GM23338 (cell line): ENCODE measurements at regions not wholly inside any gene's neighbourhood (a gene's known extent, or its start where the extent isn't known, plus 50 kb on each side); places are given as distances from the start of the nearest gene placed in this dataset.

Experiments
- ATAC-seq: fragments of 200-7000 bp; cut with Tn5 transposase; 3 replicates; pipeline ENCODE4 v1.9.1; 2020
- DNase-seq: peaks from one replicate; pipeline ENCODE4 v3.0.0-alpha.2; 2015; ENCODE audit warnings: low spot score
- H2AFZ ChIP-seq: fragments of 200-600 bp; sonication (generic); 2 replicates; pipeline ENCODE4 v1.8.0; 2016; ENCODE audit warnings: antibody characterized with exemption, mild to moderate bottlenecking, moderate library complexity
- H3F3A ChIP-seq: fragments of 200-600 bp; sonication (generic); replicated peaks from 2 replicates; pipeline ENCODE4 v1.8.0; 2017; ENCODE audit warnings: antibody characterized with exemption, mixed run types, low read depth
- H3K27ac ChIP-seq: fragments of 200-600 bp; sonication (generic); 2 replicates; pipeline ENCODE4 v1.6.1; 2016; ENCODE audit warnings: low read depth
- H3K27me3 ChIP-seq: fragments of 200-600 bp; sonication (generic); 2 replicates; pipeline ENCODE4 v1.8.0; 2016; ENCODE audit warnings: mild to moderate bottlenecking, mixed run types, moderate library complexity; ENCODE audit not compliant: insufficient read depth
- H3K36me3 ChIP-seq: fragments of 200-600 bp; sonication (generic); 2 replicates; pipeline ENCODE4 v1.8.0; 2016; ENCODE audit warnings: mild to moderate bottlenecking; ENCODE audit not compliant: insufficient read depth
- H3K4me1 ChIP-seq: fragments of 200-600 bp; sonication (generic); 2 replicates; pipeline ENCODE4 v1.8.0; 2016; ENCODE audit warnings: mild to moderate bottlenecking, moderate library complexity; ENCODE audit not compliant: insufficient read depth
- H3K4me2 ChIP-seq: fragments of 200-600 bp; sonication (generic); 2 replicates; pipeline ENCODE4 v1.7.1; 2017; ENCODE audit warnings: mixed run types
- H3K4me3 ChIP-seq: fragments of 200-600 bp; sonication (generic); 2 replicates; pipeline ENCODE4 v1.6.1; 2016; ENCODE audit warnings: mixed run types
- H3K79me2 ChIP-seq: fragments of 200-600 bp; sonication (generic); replicated peaks from 2 replicates; pipeline ENCODE4 v1.8.0; 2017; ENCODE audit warnings: mild to moderate bottlenecking; ENCODE audit not compliant: insufficient read depth
- H3K9me2 ChIP-seq: fragments of 200-600 bp; sonication (generic); 2 replicates; pipeline ENCODE4 v1.8.0; 2017; ENCODE audit not compliant: insufficient read depth
- H4K20me1 ChIP-seq: fragments of 200-600 bp; sonication (generic); replicated peaks from 2 replicates; pipeline ENCODE4 v1.8.0; 2017; ENCODE audit warnings: mild to moderate bottlenecking; ENCODE audit not compliant: insufficient read depth
- H3K27ac Mint-ChIP-seq: 2 replicates; pipeline ENCODE4 v1.8.0; 2020; ENCODE audit warnings: inconsistent platforms, mild to moderate bottlenecking, moderate library complexity, mixed read lengths
- H3K27me3 Mint-ChIP-seq: 3 replicates; pipeline ENCODE4 v1.8.0; 2022; ENCODE audit warnings: low read depth, mild to moderate bottlenecking, moderate library complexity, mixed read lengths, inconsistent platforms; ENCODE audit not compliant: insufficient read depth, poor library complexity
- H3K36me3 Mint-ChIP-seq: 3 replicates; pipeline ENCODE4 v1.8.0; 2021; ENCODE audit warnings: low read depth, mild to moderate bottlenecking, inconsistent platforms, moderate library complexity, mixed read lengths
- H3K4me1 Mint-ChIP-seq: 3 replicates; pipeline ENCODE4 v1.8.0; 2020; ENCODE audit warnings: mild to moderate bottlenecking, inconsistent platforms, mixed read lengths
- H3K4me3 Mint-ChIP-seq: 3 replicates; pipeline ENCODE4 v1.8.0; 2021; ENCODE audit warnings: moderate library complexity, mild to moderate bottlenecking, inconsistent platforms, mixed read lengths
- H3K9me3 Mint-ChIP-seq: 3 replicates; pipeline ENCODE4 v1.8.0; 2020; ENCODE audit warnings: moderate library complexity, mild to moderate bottlenecking, inconsistent platforms, mixed read lengths
- ZNF331 ChIP-seq: fragments of 250-450 bp; sonication (Bioruptor Pico); IDR thresholded peaks from 2 replicates; pipeline ENCODE4 v1.5.0; 2020; ENCODE audit warnings: low read depth, mild to moderate bottlenecking, moderate library complexity
- TF ChIP-seq, protein P1 (sequence below): fragments of 250-450 bp; sonication (Bioruptor Pico); IDR thresholded peaks from 2 replicates; pipeline ENCODE4 v1.5.0; 2020; ENCODE audit warnings: mild to moderate bottlenecking, moderate library complexity
- TF ChIP-seq, protein P2 (sequence below), 2 experiments: fragments of 200-600 bp in 1 of 2; sonication (generic) in 1 of 2; conservative IDR thresholded peaks; 2 replicates each; pipeline versions ENCODE4 v1.5.1 to v1.6.1; 2016 to 2017; ENCODE audit warnings: antibody characterized with exemption in 2 of 2, low read depth in 2 of 2, mild to moderate bottlenecking in 2 of 2, moderate library complexity in 1 of 2

DNA sequence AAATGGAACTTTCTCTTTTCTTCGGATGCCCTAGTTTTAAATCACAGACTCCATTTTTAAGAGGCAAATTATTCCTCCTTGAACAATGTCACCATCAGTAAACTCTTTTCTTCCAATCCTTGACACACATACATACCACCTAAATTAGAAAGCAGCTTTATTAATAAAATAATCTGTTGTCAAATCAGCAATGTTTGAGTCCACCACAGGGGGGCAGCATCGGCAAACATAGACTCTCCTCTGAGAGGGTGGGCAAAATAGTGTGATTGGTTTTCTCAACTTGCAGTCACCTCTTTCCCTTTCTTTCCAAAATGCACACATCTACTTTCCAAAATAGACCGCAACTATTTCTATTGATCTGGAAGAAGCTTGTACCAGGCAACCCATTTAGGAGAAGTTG is 438.4 kb upstream of the OR4E1 start:
- ATAC-seq = peak; percentile 49
- peak; percentile 63 for DNase-seq
- no peak overlapping the region for H3K4me3 Mint-ChIP-seq

More for the DNA sequence above, 438.4 kb upstream of the OR4E1 start:
- Histone ChIP-seq H3K9me2 (no peaks in the 10 kb centered on the region), H3K27me3 (no peaks in the 10 kb centered on the region), H3K36me3 (no peaks in the 10 kb centered on the region), H3K27ac (no peak overlapping the region), H3F3A (no peaks in the 10 kb centered on the region), H4K20me1 (no peaks in the 10 kb centered on the region), H3K4me3 (no peak overlapping the region), H3K79me2 (no peaks in the 10 kb centered on the region), H3K4me2 (no peak overlapping the region), H3K4me1 (no peaks in the 10 kb centered on the region), H2AFZ (no peak overlapping the region)
- Mint-ChIP-seq H3K27me3 (no peaks in the 10 kb centered on the region), H3K36me3 (no peaks in the 10 kb centered on the region), H3K9me3 (no peaks in the 10 kb centered on the region), H3K4me1 (peaks cover 8% of the 10 kb centered on the region; the same call in 2 of the 3 replicates), H3K27ac (no peak overlapping the region)
- TF ChIP-seq, protein P1, sequence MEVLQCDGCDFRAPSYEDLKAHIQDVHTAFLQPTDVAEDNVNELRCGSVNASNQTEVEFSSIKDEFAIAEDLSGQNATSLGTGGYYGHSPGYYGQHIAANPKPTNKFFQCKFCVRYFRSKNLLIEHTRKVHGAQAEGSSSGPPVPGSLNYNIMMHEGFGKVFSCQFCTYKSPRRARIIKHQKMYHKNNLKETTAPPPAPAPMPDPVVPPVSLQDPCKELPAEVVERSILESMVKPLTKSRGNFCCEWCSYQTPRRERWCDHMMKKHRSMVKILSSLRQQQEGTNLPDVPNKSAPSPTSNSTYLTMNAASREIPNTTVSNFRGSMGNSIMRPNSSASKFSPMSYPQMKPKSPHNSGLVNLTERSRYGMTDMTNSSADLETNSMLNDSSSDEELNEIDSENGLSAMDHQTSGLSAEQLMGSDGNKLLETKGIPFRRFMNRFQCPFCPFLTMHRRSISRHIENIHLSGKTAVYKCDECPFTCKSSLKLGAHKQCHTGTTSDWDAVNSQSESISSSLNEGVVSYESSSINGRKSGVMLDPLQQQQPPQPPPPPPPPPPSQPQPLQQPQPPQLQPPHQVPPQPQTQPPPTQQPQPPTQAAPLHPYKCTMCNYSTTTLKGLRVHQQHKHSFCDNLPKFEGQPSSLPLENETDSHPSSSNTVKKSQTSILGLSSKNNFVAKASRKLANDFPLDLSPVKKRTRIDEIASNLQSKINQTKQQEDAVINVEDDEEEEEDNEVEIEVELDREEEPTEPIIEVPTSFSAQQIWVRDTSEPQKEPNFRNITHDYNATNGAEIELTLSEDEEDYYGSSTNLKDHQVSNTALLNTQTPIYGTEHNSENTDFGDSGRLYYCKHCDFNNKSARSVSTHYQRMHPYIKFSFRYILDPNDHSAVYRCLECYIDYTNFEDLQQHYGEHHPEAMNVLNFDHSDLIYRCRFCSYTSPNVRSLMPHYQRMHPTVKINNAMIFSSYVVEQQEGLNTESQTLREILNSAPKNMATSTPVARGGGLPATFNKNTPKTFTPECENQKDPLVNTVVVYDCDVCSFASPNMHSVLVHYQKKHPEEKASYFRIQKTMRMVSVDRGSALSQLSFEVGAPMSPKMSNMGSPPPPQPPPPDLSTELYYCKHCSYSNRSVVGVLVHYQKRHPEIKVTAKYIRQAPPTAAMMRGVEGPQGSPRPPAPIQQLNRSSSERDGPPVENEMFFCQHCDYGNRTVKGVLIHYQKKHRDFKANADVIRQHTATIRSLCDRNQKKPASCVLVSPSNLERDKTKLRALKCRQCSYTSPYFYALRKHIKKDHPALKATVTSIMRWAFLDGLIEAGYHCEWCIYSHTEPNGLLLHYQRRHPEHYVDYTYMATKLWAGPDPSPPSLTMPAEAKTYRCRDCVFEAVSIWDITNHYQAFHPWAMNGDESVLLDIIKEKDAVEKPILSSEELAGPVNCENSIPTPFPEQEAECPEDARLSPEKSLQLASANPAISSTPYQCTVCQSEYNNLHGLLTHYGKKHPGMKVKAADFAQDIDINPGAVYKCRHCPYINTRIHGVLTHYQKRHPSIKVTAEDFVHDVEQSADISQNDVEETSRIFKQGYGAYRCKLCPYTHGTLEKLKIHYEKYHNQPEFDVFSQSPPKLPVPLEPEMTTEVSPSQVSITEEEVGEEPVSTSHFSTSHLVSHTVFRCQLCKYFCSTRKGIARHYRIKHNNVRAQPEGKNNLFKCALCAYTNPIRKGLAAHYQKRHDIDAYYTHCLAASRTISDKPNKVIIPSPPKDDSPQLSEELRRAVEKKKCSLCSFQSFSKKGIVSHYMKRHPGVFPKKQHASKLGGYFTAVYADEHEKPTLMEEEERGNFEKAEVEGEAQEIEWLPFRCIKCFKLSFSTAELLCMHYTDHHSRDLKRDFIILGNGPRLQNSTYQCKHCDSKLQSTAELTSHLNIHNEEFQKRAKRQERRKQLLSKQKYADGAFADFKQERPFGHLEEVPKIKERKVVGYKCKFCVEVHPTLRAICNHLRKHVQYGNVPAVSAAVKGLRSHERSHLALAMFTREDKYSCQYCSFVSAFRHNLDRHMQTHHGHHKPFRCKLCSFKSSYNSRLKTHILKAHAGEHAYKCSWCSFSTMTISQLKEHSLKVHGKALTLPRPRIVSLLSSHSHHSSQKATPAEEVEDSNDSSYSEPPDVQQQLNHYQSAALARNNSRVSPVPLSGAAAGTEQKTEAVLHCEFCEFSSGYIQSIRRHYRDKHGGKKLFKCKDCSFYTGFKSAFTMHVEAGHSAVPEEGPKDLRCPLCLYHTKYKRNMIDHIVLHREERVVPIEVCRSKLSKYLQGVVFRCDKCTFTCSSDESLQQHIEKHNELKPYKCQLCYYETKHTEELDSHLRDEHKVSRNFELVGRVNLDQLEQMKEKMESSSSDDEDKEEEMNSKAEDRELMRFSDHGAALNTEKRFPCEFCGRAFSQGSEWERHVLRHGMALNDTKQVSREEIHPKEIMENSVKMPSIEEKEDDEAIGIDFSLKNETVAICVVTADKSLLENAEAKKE (CRISPR knock-in tag) = no peak
- TF ChIP-seq, protein P2, sequence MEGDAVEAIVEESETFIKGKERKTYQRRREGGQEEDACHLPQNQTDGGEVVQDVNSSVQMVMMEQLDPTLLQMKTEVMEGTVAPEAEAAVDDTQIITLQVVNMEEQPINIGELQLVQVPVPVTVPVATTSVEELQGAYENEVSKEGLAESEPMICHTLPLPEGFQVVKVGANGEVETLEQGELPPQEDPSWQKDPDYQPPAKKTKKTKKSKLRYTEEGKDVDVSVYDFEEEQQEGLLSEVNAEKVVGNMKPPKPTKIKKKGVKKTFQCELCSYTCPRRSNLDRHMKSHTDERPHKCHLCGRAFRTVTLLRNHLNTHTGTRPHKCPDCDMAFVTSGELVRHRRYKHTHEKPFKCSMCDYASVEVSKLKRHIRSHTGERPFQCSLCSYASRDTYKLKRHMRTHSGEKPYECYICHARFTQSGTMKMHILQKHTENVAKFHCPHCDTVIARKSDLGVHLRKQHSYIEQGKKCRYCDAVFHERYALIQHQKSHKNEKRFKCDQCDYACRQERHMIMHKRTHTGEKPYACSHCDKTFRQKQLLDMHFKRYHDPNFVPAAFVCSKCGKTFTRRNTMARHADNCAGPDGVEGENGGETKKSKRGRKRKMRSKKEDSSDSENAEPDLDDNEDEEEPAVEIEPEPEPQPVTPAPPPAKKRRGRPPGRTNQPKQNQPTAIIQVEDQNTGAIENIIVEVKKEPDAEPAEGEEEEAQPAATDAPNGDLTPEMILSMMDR (conservative IDR thresholded peaks at IDR 0.05; ENCODE audit: low read depth in 2 of 2) = peak; percentile 65 to 90
- no peak for TF ChIP-seq ZNF331
